H1 (cell line): ENCODE measurements at regions not wholly inside any gene's neighbourhood (a gene's known extent, or its start where the extent isn't known, plus 50 kb on each side); places are given as distances from the start of the nearest gene placed in this dataset.

Experiments used
- ATF3 ChIP-seq: IDR thresholded peaks from 2 replicates; pipeline ENCODE4 v1.6.1; 2011; ENCODE audit warnings: low read depth, mild to moderate bottlenecking, low read length; ENCODE audit not compliant: insufficient read depth
- EP300 ChIP-seq, 2 experiments: IDR thresholded peaks; 1 replicate in 1 of 2; 2 replicates in 1 of 2; pipeline ENCODE4 v1.6.1; 2011 to 2012; ENCODE audit warnings: low read depth in 2 of 2, low read length in 2 of 2, mild to moderate bottlenecking in 2 of 2, borderline replicate concordance in 1 of 2, inconsistent platforms in 1 of 2, moderate library complexity in 1 of 2
- MAFK ChIP-seq: IDR thresholded peaks from 2 replicates; pipeline ENCODE4 v1.6.1; 2012; ENCODE audit warnings: low read depth, mild to moderate bottlenecking, improper control_type of control experiment, low read length
- SIN3A ChIP-seq, 2 experiments: IDR thresholded peaks in 1 of 2; conservative IDR thresholded peaks in 1 of 2; 2 replicates each; pipeline ENCODE4 v1.6.1; 2011 to 2012; ENCODE audit warnings: low read length in 2 of 2, improper control_type of control experiment in 1 of 2, low read depth in 1 of 2, mild to moderate bottlenecking in 1 of 2

GRCh38 chr3:55269096-55269495 is 218.0 kb downstream of the WNT5A start (continued):
- TF ChIP-seq EP300 (IDR thresholded peaks at IDR 0.05; ENCODE audit: borderline replicate concordance in 1 of 2, low read depth in 2 of 2, low read length in 2 of 2) (no peak), MAFK (no peak), SIN3A (conservative IDR thresholded peaks at IDR 0.05 in 1 of 2, IDR thresholded peaks at IDR 0.05 in 1 of 2; ENCODE audit: low read depth in 1 of 2, low read length in 2 of 2) (no peak), ATF3 (no peak)
